ENCODE measurements at regions not wholly inside any gene's neighbourhood (a gene's known extent, or its start where the extent isn't known, plus 50 kb on each side); places are given as distances from the start of the nearest gene placed in this dataset.

- TF ChIP-seq EZH2 (IDR thresholded peaks at IDR 0.05; ENCODE audit: low read depth, unreplicated experiment) (no peak), CTCF (conservative IDR thresholded peaks at IDR 0.05; ENCODE audit: low read depth in 2 of 2) (no peak), CREB1 (CRISPR knock-in tag; IDR thresholded peaks at IDR 0.05; ENCODE audit: low read depth) (no peak), EZH2phosphoT487 (IDR thresholded peaks at IDR 0.05; ENCODE audit: unreplicated experiment) (no peak), REST (IDR thresholded peaks at IDR 0.05; ENCODE audit: unreplicated experiment) (no peak), POLR2AphosphoS5 (IDR thresholded peaks at IDR 0.05; ENCODE audit: low read depth) (no peak), NANOG (IDR thresholded peaks at IDR 0.05; ENCODE audit: borderline replicate concordance) (no peak), JUNB (IDR thresholded peaks at IDR 0.05; ENCODE audit: unreplicated experiment) (no peak), ZNF114 (CRISPR knock-in tag; IDR thresholded peaks at IDR 0.05) (no peak), STAT1 (IDR thresholded peaks at IDR 0.05; ENCODE audit: unreplicated experiment) (no peak)
- TF ChIP-seq, protein P1, sequence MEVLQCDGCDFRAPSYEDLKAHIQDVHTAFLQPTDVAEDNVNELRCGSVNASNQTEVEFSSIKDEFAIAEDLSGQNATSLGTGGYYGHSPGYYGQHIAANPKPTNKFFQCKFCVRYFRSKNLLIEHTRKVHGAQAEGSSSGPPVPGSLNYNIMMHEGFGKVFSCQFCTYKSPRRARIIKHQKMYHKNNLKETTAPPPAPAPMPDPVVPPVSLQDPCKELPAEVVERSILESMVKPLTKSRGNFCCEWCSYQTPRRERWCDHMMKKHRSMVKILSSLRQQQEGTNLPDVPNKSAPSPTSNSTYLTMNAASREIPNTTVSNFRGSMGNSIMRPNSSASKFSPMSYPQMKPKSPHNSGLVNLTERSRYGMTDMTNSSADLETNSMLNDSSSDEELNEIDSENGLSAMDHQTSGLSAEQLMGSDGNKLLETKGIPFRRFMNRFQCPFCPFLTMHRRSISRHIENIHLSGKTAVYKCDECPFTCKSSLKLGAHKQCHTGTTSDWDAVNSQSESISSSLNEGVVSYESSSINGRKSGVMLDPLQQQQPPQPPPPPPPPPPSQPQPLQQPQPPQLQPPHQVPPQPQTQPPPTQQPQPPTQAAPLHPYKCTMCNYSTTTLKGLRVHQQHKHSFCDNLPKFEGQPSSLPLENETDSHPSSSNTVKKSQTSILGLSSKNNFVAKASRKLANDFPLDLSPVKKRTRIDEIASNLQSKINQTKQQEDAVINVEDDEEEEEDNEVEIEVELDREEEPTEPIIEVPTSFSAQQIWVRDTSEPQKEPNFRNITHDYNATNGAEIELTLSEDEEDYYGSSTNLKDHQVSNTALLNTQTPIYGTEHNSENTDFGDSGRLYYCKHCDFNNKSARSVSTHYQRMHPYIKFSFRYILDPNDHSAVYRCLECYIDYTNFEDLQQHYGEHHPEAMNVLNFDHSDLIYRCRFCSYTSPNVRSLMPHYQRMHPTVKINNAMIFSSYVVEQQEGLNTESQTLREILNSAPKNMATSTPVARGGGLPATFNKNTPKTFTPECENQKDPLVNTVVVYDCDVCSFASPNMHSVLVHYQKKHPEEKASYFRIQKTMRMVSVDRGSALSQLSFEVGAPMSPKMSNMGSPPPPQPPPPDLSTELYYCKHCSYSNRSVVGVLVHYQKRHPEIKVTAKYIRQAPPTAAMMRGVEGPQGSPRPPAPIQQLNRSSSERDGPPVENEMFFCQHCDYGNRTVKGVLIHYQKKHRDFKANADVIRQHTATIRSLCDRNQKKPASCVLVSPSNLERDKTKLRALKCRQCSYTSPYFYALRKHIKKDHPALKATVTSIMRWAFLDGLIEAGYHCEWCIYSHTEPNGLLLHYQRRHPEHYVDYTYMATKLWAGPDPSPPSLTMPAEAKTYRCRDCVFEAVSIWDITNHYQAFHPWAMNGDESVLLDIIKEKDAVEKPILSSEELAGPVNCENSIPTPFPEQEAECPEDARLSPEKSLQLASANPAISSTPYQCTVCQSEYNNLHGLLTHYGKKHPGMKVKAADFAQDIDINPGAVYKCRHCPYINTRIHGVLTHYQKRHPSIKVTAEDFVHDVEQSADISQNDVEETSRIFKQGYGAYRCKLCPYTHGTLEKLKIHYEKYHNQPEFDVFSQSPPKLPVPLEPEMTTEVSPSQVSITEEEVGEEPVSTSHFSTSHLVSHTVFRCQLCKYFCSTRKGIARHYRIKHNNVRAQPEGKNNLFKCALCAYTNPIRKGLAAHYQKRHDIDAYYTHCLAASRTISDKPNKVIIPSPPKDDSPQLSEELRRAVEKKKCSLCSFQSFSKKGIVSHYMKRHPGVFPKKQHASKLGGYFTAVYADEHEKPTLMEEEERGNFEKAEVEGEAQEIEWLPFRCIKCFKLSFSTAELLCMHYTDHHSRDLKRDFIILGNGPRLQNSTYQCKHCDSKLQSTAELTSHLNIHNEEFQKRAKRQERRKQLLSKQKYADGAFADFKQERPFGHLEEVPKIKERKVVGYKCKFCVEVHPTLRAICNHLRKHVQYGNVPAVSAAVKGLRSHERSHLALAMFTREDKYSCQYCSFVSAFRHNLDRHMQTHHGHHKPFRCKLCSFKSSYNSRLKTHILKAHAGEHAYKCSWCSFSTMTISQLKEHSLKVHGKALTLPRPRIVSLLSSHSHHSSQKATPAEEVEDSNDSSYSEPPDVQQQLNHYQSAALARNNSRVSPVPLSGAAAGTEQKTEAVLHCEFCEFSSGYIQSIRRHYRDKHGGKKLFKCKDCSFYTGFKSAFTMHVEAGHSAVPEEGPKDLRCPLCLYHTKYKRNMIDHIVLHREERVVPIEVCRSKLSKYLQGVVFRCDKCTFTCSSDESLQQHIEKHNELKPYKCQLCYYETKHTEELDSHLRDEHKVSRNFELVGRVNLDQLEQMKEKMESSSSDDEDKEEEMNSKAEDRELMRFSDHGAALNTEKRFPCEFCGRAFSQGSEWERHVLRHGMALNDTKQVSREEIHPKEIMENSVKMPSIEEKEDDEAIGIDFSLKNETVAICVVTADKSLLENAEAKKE (CRISPR knock-in tag; IDR thresholded peaks at IDR 0.05): no peak
These were observed 71.3 kb upstream of the PRPS1 start for GRCh38 chrX:107556967-107557366.
